CD4-positive, alpha-beta T cell treated with Interleukin-2 at 100 ng/mL for 4 hours (primary cell): ENCODE measurements at regions not wholly inside any gene's neighbourhood (a gene's known extent, or its start where the extent isn't known, plus 50 kb on each side); places are given as distances from the start of the nearest gene placed in this dataset.
"Not testable (repeated sequence)": the region's sequence is repeated elsewhere in the genome, so short reads cannot be mapped to it uniquely, and the experiment has no call there.

Source experiments
- DNase-seq: peaks from one replicate; pipeline ENCODE4 v3.0.0-alpha.2; 2020; ENCODE audit warnings: low spot score

DNA sequence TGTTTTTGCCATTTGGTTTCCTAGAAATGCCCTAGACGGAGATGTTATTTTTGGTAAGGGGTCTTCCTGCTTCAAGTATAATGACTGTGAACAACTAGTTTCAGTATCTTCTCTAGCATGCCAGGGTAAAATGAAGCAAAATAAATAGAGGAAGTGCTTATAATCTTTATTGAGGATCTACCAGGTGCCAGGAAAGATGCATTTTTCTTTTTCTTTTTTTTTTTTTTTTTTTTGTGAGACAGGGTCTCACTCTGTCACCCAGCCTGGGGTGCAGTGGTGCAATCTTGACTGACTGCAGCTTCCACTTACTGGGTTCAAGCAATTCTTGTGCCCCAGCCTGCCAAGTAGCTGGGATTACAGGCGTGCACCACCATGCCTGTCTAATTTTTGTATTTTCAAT lies 146.6 kb upstream of the GRK3 start:
- not testable (repeated sequence) for DNase-seq

DNA sequence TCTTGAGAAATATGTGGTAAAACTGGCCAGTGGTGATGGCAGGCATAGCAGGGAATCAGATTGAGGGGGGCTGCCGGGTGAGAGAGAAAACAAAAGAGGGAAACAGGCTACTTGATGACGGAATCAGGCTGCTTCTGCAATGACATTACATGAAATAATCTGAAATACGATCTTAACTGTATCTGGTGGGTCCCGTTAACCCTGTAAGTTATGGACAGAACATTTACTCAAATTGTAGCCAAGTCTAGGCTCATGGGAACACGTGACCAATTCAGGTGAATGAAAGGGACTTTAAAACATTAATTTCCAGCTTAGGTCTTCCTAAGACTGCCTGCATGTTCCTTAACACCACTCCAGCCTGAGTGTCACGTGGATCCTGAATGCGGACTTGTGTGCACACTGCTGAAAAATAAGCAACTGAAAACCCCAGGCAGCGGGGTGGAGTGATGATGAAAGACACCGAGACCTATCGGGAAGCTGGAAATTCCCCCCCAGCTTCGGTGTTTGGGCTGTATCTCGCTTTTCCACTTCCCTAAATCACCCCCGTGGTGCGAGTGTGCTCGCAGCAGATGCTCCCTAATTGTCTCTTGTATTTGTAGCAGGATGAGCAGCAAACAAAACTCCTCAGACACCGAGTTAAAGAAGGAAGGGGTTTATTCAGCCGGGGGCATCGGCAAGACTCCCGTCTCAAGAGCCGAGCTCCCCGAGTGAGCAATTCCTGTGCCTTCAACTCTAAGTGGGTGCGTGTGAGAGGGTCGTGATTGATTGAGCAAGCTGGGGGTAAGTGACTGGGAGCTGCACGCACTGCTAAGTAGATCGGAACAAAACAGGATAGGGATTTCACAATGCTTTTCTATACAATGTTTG lies 145.0 kb upstream of the GRK3 start:
- no peak for DNase-seq

DNA sequence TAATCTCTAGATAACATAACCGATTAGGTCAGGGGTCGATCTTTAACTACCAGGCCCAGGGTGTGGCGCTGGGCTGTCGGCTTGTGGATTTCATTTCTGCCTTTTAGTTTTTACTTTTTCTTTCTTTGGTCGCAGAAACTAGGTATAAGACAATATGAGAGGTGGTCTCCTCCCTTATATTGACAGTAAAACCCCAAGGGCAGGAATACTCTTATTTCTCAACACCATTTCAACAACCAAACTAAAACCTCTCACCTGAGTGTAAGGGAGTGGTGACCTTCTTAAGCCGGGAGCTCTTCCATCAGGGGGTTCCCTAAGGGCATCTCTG lies 144.4 kb upstream of the GRK3 start:
- DNase-seq, result not testable (repeated sequence)

DNA sequence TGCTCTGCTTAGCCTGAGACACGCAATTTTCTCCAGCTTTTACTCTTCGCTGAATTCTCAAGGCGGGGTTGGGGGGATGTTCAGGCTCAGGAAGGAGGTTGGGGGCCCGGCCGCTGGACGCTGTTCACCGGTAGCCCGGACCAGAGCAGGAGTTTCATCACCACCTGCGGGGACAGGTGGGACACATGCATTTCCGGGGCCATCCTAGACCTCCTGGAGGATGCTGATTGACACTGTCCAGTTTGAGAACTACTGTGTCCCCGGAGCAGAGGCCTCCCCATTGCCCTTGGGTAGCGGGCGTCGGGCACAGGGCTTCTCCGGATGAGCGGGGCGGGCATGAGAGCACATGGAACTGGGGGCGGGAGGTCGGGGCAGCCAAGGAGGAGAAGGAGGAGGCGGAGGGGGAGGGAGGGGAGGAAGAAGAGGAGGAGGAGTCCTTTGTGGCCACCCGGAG lies 144.0 kb upstream of the GRK3 start:
- DNase-seq, result no peak

DNA sequence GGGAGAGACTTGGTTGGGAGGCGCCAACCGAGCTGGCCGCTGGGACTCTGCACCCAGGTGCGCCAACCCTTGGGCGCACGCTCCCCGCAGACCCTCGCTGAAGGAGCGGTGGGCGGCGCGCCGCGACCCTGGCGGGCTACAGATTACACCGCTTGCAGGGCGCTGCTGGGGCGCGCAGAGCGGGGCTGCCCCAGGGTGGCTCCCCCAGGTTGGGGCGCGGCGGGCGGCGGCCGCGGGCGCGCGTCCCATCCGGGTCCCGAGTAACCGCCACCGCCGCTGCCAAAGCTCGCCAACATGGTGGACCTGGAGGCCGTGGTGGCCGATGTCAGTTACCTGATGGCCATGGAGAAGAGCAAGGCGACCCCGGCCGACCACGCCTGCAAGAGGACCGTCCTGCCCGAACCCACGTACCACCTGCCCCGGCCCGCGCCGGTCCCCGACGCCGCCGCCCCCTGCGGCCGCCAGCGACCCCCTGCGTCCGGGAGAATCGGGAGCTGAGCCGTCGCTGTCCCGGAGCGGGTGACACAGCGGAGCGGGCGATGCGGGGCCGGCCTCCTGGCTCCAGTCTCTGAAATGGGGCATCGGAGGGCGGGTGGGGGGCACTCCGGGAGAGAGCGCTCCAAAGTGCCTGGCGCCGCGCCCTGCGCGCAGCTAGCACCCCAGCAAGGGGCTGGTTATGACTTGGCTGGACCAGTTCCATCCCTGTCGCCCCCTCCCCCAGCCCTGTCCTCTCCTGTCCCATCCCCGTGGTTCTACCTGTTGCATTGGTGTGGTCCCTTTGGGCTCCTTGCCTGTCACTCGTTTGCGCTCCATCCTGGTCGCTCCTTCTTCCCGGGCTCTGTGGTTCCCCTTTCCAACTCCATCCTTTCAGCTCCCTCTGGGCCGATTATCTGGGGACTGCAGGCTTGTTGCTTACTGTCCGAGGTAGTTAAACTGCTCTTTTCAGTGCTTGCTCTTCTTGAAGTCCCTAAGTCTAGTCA lies 143.3 kb upstream of the GRK3 start:
- DNase-seq, result no peak

DNA sequence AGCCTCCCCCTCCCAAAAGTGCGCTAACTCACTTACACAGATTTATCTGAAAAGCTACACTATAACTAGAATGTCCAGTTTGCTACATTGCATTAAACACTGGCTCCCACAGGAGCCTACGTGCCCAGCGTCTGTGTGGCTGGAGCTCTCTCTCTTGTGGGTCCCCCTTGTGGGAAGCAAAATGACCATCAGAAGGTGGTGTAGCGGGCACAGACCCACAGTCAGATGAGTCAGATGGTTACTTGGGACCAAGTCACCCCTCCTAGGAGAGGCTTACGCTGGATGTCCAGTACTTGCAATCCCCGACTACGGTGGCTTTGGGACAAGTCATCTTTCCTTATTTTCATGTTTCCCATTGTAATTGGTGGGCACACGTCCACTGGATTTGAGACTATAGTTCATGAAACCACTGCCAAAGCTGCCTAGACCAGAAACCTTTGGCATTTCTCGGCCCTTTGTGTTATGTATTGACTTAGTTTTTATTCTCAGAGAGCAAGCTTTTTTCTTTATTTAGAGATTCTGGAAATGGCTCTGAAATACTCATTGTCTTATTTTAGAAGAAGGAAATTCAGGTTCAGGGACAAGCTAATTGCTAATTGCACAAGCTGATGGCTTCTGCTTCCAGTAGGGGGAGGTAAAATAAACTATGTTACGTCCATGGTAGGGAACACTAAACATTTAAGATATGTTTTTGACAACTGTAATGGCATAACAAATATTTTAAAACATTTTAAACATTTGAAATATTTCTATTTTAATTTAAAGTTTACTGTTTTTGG lies 137.8 kb upstream of the GRK3 start:
- DNase-seq, result not testable (repeated sequence)

DNA sequence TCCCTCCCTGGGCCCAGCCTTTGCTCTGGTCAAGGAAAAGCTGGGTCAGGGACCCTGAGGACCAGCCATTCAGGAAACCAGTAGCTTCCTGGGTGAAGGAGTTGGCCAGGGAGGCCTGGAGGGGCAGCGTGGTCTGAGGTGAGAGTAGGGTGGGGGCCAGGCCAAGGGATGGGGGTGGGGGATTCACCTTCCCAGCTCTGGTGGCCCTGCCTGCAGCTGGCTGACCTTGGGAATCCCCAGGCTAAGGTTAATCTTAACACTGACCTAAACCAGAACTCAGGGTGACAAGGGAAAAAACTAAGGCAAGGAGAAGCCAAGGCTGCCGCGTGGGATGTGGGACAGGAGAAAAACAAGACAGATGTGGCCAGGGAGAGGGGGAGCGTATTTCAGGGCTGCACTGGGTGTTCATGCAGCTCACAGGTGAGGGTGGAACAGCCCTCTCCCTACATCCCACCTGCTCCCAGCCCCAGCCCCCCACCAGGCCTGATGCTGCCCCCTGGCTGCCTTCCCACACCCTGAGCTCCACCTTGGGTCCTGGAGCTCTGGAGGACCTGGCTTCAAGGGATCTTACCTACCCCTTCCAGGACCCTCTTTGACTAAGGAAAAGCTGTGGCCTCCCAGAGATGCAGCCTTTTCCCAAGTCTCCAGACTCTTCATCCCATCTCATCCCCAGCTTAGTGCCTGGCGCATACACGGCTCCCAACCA lies 132.7 kb upstream of the GRK3 start:
- DNase-seq, result not testable (repeated sequence)

DNA sequence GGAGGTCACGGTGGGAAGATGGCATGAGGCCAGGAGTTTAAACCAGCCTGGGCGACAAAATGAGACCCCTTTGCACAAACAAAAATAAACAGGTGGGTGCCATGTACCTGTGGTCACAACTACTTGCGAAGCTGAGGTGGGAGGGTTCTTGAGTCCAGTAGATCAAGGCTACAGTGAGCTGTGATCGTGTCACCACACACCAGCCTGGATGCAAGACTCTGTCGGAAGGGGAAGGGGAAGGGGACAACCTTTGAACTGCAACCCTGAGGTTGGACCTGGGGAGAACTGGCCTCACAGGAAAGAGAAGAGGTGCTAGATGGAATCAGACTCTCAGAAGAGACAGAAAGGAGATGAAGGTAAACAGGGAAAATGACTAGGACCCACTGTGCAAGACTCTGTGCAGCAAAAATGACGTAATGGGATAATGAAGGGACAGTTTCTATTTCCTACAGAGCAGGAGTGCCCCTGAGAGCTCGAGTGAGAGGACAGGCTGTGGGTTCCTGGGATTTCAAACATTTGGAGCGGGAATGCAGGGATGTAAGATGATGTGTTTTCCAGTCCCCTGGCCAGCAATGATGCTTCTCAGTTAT lies 131.0 kb upstream of the GRK3 start:
- DNase-seq, result not testable (repeated sequence)

DNA sequence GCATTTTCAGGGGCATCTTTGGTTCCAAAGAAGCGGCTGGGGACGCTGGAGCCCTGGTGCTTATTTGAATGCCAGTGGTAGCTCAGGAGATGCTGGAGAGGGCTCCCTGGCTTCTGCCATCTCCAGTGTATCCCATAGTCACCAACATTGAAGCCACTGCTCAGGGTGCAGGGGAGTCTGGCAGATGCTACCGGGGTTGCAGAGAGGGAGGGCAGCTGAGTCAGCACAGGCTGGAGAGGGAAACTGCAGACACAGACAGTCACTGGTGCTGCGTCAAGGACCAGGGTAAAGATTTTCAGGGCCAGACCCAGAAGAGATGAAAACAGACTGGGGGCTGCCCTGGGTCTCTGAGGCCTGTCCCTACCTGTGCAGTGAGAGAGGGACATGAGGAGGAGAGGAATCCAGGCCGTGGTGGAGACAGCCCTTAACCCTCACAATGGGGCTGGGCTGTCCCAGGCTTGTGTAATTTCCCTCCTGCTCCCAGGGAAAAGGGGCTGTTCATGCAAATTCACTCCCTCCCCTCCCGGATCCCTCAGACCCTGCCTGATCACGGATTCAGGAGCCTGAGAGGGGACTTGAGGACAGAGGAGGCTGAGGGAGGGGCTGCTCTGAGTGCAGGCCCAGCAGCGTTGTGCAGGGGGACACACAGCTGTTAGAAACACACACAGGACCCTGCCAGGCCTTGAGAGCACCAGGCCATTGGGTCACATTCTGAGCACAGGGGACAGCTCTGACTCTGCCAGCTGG lies 126.9 kb upstream of the GRK3 start:
- no peak for DNase-seq

DNA sequence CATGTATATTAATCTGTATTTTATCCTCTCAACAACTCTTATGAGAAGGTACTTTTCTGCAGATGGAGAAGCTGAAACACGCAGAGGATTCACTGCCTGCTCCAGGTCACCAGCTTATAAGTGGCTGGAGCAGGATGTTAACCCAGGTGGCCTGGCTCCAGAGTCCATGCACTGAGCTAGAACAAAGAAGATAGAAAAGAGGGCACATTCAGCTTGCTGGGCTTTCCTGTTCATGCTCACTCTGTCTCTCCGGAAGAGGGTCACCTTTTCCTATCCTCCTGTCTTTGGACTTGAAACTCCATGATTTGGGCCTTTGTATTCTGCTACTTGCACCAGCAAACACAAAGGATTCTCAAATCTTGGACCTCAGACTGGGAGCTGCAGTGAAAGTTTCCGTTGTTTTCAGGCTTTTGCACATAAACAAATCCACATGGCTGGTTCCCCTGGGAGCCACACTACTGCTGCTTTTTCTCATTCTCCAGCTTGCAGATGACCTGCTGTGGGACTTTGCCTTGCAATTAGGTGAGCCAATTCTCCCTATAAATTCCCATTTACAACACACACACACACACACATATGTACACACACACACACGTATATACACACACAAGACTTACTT lies 117.3 kb upstream of the GRK3 start:
- no peak for DNase-seq

DNA sequence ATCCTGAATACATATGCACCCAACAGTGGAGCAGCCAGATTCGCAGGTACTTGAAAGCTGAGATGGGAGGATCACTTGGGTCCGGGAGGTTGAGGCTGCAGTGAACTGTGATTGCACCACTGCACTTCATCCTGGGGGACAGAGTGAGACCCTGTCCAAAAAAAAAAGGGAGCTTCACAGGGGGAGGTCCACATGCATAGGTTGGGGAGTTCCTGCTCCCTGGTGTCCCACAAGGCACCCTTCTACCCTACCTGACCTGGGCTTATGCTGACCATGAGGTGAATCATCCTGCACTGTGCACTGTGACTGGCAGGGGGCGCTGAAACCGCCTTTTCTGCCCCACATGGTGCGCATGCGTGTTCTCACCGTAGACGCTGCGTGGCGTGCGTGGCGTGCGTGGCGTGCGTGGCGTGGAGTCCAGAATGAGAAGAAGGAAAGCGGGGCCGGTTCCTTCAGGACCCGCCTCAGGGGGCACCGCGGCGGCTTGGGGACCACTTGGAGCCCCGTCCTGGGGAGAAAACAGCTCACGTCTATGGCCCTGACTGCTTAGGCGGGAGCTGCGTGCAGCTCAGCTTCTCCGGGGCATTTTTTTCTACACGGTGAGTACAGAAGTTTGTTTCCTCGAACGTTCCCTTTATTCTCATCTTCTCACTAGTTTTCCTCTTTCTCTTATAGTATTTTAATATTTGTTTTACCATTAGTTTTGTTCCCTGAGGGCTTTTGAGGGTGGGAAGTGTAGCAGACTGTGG lies 116.6 kb upstream of the GRK3 start:
- peak; percentile 90 for DNase-seq

DNA sequence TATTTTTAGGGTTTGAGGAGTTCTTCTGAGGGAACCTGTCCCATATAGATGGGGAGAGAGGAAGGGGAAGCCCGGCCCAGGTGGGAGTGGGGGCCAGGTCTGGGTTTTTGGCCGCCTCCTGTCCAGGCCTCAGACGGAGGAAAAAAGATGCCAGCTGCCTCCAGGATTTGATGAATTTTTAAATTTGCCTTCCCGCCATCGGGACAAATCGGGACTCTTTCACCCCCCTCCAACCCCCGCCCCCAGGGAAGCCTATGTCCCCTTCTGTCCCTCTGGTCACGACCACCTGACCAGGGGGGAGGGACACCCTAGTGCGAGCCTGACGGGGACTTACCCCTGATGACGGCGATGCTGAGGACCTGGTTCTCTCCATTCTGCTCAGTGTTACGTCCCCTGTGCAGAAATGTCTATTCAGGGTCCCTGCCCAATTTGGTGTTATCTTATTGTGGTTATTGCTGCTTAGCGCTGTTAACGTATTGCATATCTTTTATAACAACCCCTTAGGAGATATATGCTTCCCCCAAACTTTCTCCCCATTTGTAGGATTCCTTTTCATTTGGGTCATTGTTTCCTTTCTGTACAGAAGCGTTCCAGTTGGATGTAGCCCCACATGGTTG lies 115.9 kb upstream of the GRK3 start:
- no peak for DNase-seq

DNA sequence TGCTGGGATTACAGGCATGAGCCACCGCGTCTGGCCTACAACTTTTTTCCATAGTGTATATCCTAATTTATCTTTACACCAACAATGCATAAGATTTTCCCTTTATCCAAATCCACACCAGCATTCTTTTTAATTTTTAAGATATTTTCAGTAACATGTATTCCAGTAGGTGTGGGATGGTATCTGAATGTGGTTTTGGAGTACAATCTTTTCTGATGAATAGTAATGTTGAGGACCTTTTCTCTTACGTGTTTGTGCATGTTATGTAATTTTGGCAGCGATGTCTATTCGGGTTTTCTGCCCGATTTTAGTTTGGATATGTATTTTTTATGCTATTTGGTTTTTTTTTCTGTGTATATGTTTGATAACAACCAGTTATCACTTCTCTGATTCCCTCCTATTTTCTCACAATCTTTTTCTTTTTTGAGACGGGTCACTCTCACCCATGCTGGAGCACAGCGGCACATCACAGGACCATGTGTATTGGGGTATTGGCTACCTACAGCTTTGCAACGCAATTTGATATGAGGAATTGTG lies 114.6 kb upstream of the GRK3 start:
- DNase-seq, result no peak

DNA sequence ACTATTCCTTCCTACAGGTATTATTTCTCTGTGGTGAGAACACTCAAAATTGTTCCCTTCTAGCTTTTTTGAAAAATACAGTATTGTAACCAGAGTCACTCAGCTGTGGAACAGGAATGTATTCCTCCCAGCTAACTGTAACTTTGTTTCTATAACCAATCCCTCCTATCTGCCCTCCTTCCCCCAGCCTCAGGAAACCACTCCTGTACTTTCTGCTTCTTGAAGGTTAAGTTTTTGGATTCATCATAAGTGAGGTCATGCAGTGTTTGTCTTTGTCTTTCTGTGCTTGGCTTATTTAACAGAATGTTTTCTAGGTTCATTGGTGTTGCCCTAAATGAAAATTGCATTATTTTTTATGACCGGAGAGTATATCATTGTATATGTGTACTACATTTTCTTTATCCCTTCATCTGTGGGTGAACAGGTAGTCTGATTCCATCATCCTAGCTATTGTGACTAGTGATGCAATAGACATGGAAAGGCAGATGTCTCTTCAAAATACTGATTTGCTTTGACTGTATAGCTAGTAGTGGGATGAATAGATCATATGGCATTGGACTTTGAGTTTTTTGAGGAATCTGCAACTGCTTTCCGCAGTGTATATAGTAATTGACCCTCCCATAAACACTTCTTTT lies 112.9 kb upstream of the GRK3 start:
- no peak for DNase-seq

DNA sequence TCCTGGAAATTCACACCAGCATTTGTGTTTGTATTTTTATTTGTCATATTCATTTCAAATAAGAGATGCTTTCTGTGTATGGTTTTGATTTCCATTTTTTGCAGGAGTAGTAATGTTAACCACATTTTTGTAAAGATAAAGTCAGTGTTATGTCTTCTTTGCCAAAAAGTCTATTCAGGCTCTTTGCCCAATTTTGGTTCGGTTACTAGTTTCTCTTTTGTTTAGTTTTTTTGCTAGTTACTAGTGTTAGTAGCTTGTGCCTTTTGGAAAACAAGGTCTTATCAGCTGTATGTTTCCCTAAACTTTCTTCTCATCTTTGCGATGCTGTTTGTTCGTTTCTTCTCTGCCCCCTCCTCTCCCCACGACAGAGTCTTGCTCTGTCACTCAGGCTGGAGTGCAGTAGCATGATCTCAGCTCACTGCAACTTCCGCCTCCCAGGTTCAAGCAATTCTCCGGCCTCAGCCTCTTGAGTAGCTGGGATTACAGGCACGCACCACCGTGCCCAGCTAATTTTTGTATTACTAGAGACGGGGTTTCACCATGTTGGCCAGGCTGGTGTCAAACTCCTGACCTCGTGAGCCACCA lies 112.3 kb upstream of the GRK3 start:
- no peak for DNase-seq

DNA sequence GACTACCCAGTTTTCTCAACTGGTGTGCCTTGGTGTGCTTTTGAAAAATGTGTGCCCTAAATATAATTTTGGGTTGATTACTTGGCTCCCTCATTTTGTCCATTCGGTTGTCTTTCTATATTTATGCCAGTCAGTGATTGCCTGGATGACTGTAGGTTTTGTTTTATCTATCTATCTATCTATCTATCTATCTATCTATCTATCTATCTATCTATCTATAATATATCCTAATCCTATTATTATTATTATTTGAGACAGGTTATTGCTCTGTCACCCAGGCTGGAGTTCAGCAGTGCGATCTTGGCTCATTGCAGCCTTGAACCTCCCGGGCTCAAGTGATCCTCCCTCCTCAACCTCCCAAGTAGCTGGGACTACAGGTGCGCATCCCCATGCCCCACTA lies 111.4 kb upstream of the GRK3 start:
- DNase-seq, result no peak

DNA sequence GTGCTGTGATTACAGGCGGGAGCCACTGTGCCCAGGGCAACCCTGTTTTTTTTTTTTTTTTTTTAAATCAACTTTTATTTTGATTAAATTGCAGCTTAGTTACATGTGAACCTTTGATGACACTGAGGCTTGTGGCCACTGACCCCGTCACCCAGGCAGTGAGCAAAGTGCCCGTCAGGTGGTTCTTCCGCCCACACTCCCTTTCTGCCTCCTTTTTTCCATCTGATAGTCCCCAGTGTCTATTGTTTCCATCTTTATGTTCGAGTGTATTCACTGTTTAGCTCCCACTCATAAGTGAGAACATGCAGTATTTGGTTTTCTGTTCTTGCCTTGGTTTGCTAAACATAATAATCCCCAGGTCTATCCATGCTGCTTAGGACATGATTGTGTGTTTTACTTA lies 110.9 kb upstream of the GRK3 start:
- no peak for DNase-seq
